ENCODE measurements at regions not wholly inside any gene's neighbourhood (a gene's known extent, or its start where the extent isn't known, plus 50 kb on each side); places are given as distances from the start of the nearest gene placed in this dataset.

- ATAC-seq, result no peak
- H3K27ac ChIP-seq, result no peak overlapping the region
- peaks cover 47% of the 10 kb centered on the region for H3K27me3 ChIP-seq
- no peaks in the 10 kb centered on the region for H3K4me1 ChIP-seq
- TF ChIP-seq, protein P1, sequence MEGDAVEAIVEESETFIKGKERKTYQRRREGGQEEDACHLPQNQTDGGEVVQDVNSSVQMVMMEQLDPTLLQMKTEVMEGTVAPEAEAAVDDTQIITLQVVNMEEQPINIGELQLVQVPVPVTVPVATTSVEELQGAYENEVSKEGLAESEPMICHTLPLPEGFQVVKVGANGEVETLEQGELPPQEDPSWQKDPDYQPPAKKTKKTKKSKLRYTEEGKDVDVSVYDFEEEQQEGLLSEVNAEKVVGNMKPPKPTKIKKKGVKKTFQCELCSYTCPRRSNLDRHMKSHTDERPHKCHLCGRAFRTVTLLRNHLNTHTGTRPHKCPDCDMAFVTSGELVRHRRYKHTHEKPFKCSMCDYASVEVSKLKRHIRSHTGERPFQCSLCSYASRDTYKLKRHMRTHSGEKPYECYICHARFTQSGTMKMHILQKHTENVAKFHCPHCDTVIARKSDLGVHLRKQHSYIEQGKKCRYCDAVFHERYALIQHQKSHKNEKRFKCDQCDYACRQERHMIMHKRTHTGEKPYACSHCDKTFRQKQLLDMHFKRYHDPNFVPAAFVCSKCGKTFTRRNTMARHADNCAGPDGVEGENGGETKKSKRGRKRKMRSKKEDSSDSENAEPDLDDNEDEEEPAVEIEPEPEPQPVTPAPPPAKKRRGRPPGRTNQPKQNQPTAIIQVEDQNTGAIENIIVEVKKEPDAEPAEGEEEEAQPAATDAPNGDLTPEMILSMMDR (IDR thresholded peaks at IDR 0.05), result no peak
- TF ChIP-seq POLR2A (IDR thresholded peaks at IDR 0.05) (no peak), POLR2AphosphoS5 (IDR thresholded peaks at IDR 0.05) (no peak), EP300 (IDR thresholded peaks at IDR 0.05) (no peak)
- WGBS, 2 donors (ENCODE audit: low coverage in 1 of 2), result 20% methylated on average over 1 of the region's 11 CpGs; no CpG with 5 or more reads in 1 of the 2 donors
- H3K9me3 ChIP-seq, result peaks cover 0 to 1% (median 0%) of the 10 kb centered on the region in 3 donors
- no peak overlapping the region for H3K4me3 ChIP-seq
- no peaks in the 10 kb centered on the region for H3K36me3 ChIP-seq
These were observed 228.5 kb upstream of the AJAP1 start for GRCh38 chr1:4425892-4426291.

- peaks cover 28% of the 10 kb centered on the region for H3K27me3 ChIP-seq
- H3K36me3 ChIP-seq, result no peaks in the 10 kb centered on the region
- H3K9me3 ChIP-seq, result no peaks in the 10 kb centered on the region
- H3K4me1 ChIP-seq, result no peaks in the 10 kb centered on the region
- no peak overlapping the region for H3K4me3 ChIP-seq
- ATAC-seq, result no peak
- no peak for TF ChIP-seq POLR2A (IDR thresholded peaks at IDR 0.05)
- no peak for TF ChIP-seq POLR2AphosphoS5 (IDR thresholded peaks at IDR 0.05)
- TF ChIP-seq, protein P1 (IDR thresholded peaks at IDR 0.05), result no peak
- no peak for TF ChIP-seq EP300 (IDR thresholded peaks at IDR 0.05)
- no peak overlapping the region for H3K27ac ChIP-seq
These were observed 225.7 kb upstream of the AJAP1 start for GRCh38 chr1:4428711-4429110.

DNA sequence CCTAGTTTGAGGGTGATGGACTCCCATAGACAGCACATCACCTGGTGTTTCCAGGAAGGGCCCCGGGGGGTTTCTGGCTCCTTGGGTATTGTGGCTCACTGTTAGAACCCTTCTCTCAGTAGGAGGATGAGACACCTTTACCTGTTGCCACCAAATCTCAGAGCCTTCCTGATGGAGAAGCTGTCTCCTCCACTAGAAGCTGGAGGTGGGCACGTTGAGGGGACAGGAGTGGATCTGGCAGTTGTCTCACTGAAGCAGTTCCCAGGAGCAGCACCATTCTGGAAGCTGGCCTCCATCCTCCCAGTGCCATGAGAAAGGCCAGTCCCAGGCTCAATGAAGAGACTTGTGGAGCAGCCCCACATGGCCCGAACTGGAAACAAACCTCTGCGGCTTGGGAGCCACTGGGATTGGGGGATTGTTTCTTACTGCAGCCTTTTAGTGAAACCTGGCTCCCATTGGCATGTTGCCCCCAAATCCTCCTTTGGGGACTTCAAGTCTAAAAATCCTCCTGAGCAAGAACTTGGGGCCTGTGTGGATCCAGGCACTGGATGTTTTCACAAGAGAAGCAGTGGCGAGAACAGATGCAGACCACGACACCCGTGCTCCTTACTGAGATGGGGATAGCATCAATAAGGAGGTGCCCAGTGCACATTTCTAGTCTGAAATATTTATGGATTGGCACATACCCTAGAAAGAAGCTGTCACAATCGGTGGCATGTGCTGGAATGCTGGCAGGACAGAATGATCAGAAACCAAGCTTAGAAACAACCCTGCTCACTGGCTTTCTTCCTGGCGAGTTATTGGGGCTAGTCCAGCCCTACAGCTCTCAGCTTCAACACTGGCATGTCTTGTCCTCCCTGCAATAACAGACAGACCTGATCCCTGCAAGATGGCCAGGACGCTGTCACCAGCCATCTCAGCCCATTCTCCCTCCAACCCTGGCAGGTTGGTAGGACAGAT lies 223.7 kb upstream of the AJAP1 start:
- WGBS, 2 donors (ENCODE audit: low coverage in 1 of 2), result 67 to 100% methylated on average over 2 to 5 of the region's 10 CpGs
- peaks cover 21% of the 10 kb centered on the region for H3K27me3 ChIP-seq
- H3K36me3 ChIP-seq, result no peaks in the 10 kb centered on the region
- H3K27ac ChIP-seq, result no peak overlapping the region
- H3K4me1 ChIP-seq, result no peaks in the 10 kb centered on the region
- no peak for ATAC-seq
- H3K4me3 ChIP-seq, result no peak overlapping the region
- TF ChIP-seq, protein P1 (IDR thresholded peaks at IDR 0.05), result no peak
- H3K9me3 ChIP-seq, result no peaks in the 10 kb centered on the region

GRCh38 chr1:4431491-4431890 lies 222.9 kb upstream of the AJAP1 start:
- WGBS, 2 donors (ENCODE audit: low coverage in 1 of 2), result 89 to 90% methylated on average over 2 to 4 of the region's 6 CpGs
- no peak for ATAC-seq

More at GRCh38 chr1:4431491-4431890, 222.9 kb upstream of the AJAP1 start:
- H3K36me3 ChIP-seq, result no peaks in the 10 kb centered on the region
- peaks cover 20% of the 10 kb centered on the region for H3K27me3 ChIP-seq
- no peak for TF ChIP-seq POLR2A (IDR thresholded peaks at IDR 0.05)
- TF ChIP-seq POLR2AphosphoS5 (IDR thresholded peaks at IDR 0.05), result no peak
- TF ChIP-seq, protein P1 (IDR thresholded peaks at IDR 0.05), result no peak
- TF ChIP-seq EP300 (IDR thresholded peaks at IDR 0.05), result no peak
- no peaks in the 10 kb centered on the region for H3K4me1 ChIP-seq
- H3K27ac ChIP-seq, result no peak overlapping the region
- H3K4me3 ChIP-seq, result no peak overlapping the region
- no peaks in the 10 kb centered on the region for H3K9me3 ChIP-seq
